ENCODE measurements at regions not wholly inside any gene's neighbourhood (a gene's known extent, or its start where the extent isn't known, plus 50 kb on each side); places are given as distances from the start of the nearest gene placed in this dataset.

- TF ChIP-seq CTCF (IDR thresholded peaks at IDR 0.05; ENCODE audit: low read length) (no peak), EZH2 (optimal IDR thresholded peaks at IDR 0.05; ENCODE audit: low read depth, low read length) (no peak), EZH2phosphoT487 (IDR thresholded peaks at IDR 0.05; ENCODE audit: low read length) (no peak)
Observed at GRCh38 chr4:124527364-124527763, 185.2 kb downstream of the ANKRD50 start.

Measured in MM.1S (cell line).